C4-2B (cell line): ENCODE measurements at regions not wholly inside any gene's neighbourhood (a gene's known extent, or its start where the extent isn't known, plus 50 kb on each side); places are given as distances from the start of the nearest gene placed in this dataset.

Experiments used
- H3K27ac ChIP-seq: fragments of 450-650 bp; 2 replicates; pipeline ENCODE4 v1.5.1; 2017
- CTCF ChIP-seq: fragments of 450-650 bp; conservative IDR thresholded peaks from 2 replicates; pipeline ENCODE4 v1.5.1; 2017; ENCODE audit warnings: mild to moderate bottlenecking
- ZFX ChIP-seq: fragments of 450-650 bp; IDR thresholded peaks from 2 replicates; pipeline ENCODE4 v1.6.1; 2017

GRCh38 chr21:25342816-25343215 lies 264.5 kb downstream of the MRPL39 start:
- H3K27ac ChIP-seq, result no peak overlapping the region
- TF ChIP-seq CTCF, result no peak
- TF ChIP-seq ZFX, result no peak

- no peak overlapping the region for H3K27ac ChIP-seq
- no peak for TF ChIP-seq ZFX
- no peak for TF ChIP-seq CTCF
Observed at GRCh38 chr21:25341981-25342380, 265.3 kb downstream of the MRPL39 start.

GRCh38 chr21:25338415-25338814 lies 268.9 kb downstream of the MRPL39 start:
- no peak for TF ChIP-seq CTCF
- no peak for TF ChIP-seq ZFX
- H3K27ac ChIP-seq, result no peak overlapping the region

GRCh38 chr21:25334046-25334730 lies 273.1 kb downstream of the MRPL39 start:
- no peak for TF ChIP-seq ZFX
- TF ChIP-seq CTCF, result no peak
- no peak overlapping the region for H3K27ac ChIP-seq

- TF ChIP-seq CTCF (no peak), ZFX (no peak)
- H3K27ac ChIP-seq, result no peak overlapping the region
Observed at GRCh38 chr21:25331286-25331685, 276.0 kb downstream of the MRPL39 start.

GRCh38 chr21:25330266-25330665 lies 277.0 kb downstream of the MRPL39 start:
- no peak overlapping the region for H3K27ac ChIP-seq
- TF ChIP-seq CTCF (no peak), ZFX (no peak)

GRCh38 chr21:25329227-25329825 lies 278.0 kb downstream of the MRPL39 start:
- H3K27ac ChIP-seq, result no peak overlapping the region
- TF ChIP-seq CTCF (no peak), ZFX (no peak)
